ENCODE measurements at regions not wholly inside any gene's neighbourhood (a gene's known extent, or its start where the extent isn't known, plus 50 kb on each side); places are given as distances from the start of the nearest gene placed in this dataset.

DNA sequence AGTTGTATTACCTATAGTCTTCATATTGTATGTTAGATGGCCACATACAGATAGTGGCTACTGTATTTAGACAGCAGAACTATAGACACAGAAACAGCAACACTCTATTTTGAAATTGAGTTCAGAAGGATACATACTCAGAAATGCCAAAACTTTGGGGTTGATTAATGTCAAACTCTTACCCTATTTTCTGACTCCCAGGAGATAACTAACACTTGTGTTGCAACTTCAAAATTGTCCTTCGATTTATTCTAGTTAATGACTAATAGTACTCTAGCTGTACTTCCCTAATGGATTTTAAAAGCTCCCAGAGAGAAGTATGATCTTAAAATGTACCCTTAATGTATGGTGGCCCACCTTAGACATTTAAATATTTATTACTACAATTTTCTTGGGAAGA, 229.9 kb upstream of the UGT8 start:
- TF ChIP-seq, protein P1, sequence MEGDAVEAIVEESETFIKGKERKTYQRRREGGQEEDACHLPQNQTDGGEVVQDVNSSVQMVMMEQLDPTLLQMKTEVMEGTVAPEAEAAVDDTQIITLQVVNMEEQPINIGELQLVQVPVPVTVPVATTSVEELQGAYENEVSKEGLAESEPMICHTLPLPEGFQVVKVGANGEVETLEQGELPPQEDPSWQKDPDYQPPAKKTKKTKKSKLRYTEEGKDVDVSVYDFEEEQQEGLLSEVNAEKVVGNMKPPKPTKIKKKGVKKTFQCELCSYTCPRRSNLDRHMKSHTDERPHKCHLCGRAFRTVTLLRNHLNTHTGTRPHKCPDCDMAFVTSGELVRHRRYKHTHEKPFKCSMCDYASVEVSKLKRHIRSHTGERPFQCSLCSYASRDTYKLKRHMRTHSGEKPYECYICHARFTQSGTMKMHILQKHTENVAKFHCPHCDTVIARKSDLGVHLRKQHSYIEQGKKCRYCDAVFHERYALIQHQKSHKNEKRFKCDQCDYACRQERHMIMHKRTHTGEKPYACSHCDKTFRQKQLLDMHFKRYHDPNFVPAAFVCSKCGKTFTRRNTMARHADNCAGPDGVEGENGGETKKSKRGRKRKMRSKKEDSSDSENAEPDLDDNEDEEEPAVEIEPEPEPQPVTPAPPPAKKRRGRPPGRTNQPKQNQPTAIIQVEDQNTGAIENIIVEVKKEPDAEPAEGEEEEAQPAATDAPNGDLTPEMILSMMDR (IDR thresholded peaks at IDR 0.05), result no peak
- no peak for TF ChIP-seq POLR2A (IDR thresholded peaks at IDR 0.05)

Data from body of pancreas (tissue), 4 donors.